ENCODE measurements at regions not wholly inside any gene's neighbourhood (a gene's known extent, or its start where the extent isn't known, plus 50 kb on each side); places are given as distances from the start of the nearest gene placed in this dataset.

DNA sequence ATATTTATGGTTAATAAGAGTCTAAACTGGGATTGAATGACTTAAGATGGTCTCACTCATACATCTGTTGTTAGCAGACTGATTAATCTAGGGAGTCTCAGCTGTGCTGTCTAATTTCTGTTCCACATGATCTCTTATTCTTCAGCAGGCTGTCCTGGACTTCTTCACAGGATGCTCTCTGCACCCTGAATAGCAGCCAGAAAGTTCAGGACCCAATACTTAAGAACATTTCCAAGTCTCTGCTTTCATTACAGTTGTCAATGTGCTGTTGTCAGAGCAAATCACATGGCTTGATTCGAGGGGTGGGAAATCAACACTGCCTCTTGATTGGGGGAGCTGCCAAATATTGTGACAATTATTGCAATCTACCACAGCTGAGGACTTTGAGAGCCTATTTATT is 627.1 kb upstream of the SLC8A1 start:
- DNase-seq (ENCODE audit: missing footprints) (no peak), ATAC-seq (no peak)
- intact Hi-C loops (cut with DNase I) = no loop called here

DNA sequence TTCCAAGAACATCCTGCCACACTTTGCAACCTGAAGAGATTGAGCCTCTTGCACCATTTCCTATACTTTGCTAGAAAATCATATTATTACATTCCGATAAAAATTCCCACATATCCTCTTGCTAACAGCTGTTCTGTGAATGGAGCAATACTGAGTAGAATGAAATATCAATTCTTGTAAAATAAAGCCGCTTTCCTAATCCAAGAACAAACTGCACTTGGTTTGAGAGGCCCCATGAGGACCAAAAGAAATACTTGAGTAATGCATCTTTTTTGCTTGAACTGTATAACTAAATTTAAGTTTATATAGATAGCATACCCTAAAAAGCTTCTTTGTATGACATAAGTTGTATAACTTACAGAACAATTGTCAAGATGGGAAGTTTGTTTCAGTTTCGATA is 632.4 kb upstream of the SLC8A1 start:
- ATAC-seq = no peak
- DNase-seq (ENCODE audit: missing footprints) = no peak
- intact Hi-C loops (cut with DNase I) = no loop called here

DNA sequence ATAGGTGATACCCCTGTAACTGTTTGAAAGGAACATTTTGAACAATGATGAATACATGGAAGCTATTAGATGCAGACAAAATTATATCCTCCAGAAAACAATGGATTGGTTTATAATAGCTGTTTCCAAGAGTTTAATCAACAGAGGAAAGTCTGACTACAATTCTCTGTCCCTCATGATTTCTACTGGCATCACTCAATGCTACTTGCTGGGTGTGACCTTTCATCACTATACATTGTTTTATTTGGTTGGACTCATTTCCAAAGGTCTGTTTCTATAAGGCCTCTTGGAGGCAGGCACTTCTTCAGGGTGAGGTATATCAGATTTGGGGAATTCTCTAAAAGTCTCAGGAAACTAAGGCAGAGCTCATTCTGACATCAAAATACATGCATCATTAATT is 636.1 kb upstream of the SLC8A1 start:
- intact Hi-C loops (cut with DNase I) = no loop called here
- DNase-seq (ENCODE audit: missing footprints) = no peak
- no peak for ATAC-seq

DNA sequence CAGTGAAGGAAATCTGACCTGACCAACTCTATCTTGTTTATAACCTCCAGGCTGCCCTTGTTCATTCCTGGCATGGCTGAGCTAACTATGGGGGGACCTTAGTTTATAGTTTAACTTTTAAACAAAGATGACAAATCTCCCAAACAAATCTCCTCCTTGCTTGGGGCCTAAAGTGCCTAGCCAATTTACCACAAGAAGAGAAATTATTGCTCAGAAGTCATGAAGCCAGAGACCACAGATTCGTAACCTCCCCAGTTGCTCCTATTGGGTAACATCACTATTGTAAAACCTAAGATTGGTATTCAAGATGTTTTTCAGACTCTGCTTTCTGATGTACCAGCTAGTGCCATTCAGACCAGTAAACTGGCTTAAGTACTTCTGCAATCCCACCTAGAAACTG is 649.4 kb upstream of the SLC8A1 start:
- ATAC-seq (no peak), DNase-seq (ENCODE audit: missing footprints) (no peak)
- intact Hi-C loops (cut with DNase I) = no loop called here

DNA sequence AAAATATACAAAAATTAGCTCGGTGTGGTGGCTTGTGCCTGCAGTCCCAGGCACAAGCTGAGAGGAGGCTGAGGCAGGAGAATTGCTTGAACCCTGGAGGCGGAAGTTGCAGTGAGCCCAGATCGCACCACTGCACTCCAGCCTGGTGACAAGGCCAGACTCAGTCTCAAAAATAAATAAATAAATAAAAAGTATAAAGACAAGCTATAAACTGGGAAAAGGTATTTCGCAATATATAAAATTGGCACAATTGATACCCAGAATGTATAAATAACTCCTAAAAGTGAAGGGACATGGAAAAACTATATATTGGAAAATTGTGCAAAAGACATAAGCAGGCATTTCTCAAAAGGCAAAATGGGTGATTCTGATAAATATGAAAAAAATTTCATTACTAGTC is 657.9 kb upstream of the SLC8A1 start:
- DNase-seq (ENCODE audit: missing footprints) = no peak
- ATAC-seq = no peak

DNA sequence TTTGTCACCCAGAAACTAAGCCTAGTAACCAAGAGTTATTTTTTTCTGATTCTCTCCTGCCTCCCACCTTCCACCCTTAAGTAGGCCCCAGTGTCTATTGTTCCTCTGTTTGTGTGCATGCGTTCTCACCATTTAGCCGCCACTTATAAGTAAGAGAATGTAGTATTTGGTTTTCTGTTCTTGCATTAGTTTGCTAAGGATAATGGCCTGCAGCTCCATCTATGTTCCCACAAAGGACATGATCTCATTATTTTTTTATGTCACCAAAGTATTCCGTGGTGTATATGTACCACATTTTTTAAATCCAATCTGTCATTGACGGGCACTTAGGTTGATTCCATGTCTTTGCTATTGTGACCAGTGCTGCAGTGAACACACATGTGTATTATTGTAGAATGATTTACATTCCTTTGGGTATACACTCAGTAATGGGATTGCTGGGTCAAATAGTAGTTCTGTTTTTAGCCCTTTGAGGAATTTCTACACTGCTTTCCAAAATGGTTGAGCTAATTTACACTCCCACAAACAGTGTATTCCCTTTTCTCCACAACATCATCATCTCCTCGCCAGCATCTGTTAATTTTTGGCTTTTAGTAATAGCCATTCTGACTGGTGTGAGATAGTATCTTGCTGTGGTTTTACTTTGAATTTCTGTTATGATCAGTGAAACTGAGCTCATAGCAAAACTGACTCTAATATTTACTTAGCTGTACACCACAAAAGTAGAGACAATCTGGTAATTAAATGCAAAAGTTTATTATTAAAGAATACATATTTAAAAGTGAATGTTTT is 660.1 kb upstream of the SLC8A1 start:
- intact Hi-C loops (cut with DNase I) = no loop called here
- ATAC-seq = peak; percentile 56
- DNase-seq (ENCODE audit: missing footprints) = no peak

More for the DNA sequence above, 657.9 kb upstream of the SLC8A1 start:
- intact Hi-C loops (cut with DNase I) = no loop called here

DNA sequence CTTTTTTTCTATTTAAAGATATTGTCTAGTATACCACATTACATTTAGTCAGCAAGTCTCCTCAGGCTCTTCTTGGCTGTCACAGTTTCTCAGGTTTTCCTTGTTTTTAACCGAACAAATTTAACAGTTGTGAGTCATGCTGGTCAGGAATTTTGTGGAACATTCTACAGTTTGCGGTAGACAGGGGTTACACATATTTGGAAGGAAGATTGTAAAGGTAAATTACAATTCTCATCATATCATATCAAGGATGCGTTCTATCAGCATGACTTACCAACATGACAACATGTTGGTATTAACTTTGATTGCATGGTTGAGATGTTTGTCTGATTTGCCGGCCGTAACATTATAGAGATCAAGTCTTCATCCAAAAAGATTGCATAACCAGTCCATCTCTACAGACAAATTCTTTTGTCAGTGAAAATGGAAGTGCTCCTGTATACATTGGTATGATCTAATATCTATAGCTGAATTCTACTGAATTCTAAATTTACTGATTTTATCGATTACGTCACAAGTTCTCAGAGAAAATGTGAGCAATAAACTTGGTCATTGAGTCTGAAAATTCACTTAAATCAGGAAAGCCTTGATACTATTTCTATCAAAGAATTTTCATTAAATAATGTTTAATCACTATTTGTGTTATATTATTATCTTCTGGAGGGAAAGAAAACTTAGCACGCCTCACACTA is 664.4 kb upstream of the SLC8A1 start:
- DNase-seq (ENCODE audit: missing footprints) = no peak
- intact Hi-C loops (cut with DNase I) = no loop called here
- no peak for ATAC-seq

DNA sequence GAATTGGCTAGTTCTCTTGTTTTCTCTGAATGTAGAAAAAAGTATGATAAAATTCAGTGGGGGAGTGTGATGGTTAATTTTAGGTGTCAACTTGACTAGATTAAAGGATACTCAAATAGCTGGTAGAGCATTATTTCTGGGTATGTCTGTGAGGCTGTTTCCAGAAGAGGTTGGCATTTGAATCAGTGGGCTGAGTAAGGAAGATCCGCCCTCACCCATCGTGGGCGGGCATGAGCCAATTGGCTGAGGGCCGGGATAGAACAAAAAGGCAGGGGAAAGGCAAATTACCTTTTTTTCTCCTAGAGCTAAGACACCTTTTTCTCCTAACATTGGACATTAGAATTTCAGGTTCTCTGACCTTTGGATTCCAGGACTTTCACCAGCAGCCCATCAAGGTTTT is 667.6 kb upstream of the SLC8A1 start:
- DNase-seq (ENCODE audit: missing footprints) (no peak), ATAC-seq (no peak)
- intact Hi-C loops (cut with DNase I) = no loop called here

DNA sequence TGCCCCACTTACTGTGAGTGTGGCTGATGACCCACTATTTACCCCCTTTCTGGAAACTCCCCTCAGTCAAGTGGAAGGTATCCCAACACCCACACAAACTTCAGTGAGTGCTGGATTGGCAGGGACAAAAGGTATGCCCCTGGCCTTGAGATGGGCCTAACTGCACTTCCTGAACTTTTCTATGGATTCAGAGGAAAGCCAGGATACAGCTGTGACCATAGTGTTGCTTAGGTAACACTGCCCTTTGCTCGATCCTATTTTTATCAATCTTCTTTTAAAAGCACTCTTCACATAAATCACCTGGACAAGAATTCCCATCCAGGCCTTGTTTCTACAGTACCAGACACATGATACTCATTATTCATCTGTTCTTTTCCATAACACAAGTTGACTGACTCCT is 671.5 kb upstream of the SLC8A1 start:
- ATAC-seq = no peak
- intact Hi-C loops (cut with DNase I) = no loop called here
- DNase-seq (ENCODE audit: missing footprints) = no peak

DNA sequence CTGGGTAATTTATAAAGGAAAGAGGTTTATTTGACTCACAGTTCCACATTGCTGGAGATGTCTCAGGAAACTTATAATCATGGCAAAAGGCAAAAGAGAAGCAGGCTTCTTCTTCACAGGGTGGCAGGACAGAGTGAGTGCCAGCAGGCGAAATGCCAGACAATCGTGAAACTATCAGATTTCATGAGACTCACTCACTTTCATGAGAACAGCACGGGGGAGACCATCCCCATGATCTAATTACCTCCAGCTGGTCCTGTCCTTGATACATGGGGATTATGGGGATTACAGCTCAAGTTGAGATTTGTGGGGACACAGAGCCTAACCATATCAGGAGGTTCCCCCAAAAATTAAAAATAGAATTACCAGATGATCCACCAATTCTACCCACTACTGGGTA is 675.5 kb upstream of the SLC8A1 start:
- intact Hi-C loops (cut with DNase I) = no loop called here
- no peak for DNase-seq (ENCODE audit: missing footprints)
- ATAC-seq = no peak

DNA sequence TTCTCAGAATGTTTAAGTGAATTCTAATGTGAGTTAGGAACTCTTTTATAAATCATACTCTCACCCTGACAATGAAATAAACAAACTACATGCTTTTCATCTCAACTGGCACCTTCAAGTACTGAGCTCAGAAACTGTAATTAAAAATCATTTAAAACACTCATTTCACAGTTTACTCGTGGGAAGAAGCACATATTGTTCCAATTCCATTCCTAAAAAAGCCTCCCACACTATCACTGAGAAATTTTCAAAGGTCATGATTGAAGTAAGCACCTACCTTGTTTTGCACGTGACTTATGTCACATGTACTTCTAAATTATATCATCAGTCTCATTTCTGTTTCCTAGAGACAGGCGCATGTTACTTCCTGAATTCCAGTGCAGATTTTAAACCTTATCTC is 678.1 kb upstream of the SLC8A1 start:
- DNase-seq (ENCODE audit: missing footprints) (no peak), ATAC-seq (no peak)
- intact Hi-C loops (cut with DNase I) = no loop called here

DNA sequence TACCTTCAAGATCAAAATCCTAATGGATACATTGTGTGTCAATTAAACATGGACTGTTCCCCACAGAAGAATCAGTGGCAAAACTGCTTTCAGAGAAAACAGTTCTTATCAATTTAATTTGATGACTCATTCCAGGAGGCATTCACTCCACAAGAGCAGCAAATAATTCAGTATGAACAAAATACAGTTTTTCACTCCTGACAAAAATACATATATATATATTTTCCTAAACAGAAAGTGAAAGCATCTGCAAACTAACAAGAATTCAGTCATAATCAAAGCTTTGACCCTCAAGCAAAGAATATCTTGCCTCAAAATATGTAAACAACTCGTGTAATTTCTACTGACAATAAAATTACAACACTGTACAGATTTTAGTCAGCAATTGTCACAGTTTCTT is 685.1 kb upstream of the SLC8A1 start:
- DNase-seq (ENCODE audit: missing footprints) (no peak), ATAC-seq (no peak)
- intact Hi-C loops (cut with DNase I) = no loop called here

DNA sequence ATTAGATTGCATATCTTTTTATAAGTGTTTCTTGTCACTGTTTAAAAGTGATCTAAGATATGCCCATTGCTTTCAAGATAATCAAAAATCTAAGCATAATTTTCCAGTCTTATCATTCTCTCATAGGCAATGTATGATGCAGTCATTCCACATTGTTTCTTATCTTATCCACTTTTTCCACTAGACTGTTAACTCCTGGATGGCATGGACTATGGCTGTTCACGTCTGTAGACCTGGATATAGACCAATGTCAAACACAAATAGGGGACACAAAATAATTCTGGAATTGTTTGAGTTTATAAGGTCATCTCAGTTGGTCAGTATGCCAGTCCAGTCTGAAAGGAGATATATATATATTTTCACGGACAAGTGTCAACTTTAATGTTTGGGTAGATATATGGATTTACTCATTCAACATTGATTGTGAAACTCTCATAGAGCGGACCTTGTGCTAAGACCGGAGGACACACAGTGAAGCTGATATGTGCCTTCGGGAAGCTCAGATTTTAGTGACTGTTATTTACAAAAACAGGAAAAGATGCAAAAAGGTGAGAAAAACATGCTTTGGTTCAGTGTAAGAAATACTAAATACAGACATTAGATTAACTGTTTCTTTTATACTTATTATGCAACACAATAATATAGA is 689.4 kb upstream of the SLC8A1 start:
- intact Hi-C loops (cut with DNase I) = no loop called here
- ATAC-seq = no peak
- no peak for DNase-seq (ENCODE audit: missing footprints)

DNA sequence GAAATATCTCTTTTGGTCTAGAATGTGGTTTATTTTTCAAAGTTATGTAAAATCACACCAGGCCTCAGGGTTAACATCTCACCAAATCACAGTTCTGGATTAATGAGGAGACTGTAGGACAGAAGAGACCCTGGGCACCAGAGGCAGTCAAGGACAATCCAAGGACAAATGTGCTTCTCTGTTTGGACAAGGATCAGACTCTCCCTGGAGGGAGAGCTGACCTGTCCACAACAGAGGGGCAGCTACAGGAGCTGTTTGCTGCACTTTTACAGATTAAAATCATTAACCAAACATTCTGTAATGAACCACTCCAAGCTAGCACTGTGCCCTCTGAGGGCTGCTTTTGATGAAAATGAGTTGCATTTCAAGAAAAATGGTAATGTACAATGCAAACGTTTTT is 690.6 kb upstream of the SLC8A1 start:
- no peak for DNase-seq (ENCODE audit: missing footprints)
- intact Hi-C loops (cut with DNase I) = no loop called here
- no peak for ATAC-seq

DNA sequence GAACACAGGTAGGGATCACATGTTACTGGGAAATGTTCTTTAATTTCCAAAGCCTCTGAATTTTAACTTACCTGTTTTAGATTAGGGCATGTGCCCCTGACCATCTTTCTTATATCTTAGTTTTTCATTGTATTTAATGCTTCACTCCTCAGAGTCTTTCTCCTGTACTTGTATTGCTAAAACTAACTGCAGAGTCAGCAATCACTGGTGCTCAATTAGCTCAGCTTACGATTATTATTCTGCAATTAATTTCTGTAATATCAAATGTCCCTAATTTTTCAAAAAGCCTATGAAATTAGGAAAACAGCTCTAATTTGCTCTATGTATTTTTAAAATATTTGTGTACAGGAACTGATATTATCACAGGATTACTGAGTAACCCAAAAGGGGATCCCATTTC is 693.2 kb upstream of the SLC8A1 start:
- DNase-seq (ENCODE audit: missing footprints) = no peak
- intact Hi-C loops (cut with DNase I) = no loop called here
- no peak for ATAC-seq

DNA sequence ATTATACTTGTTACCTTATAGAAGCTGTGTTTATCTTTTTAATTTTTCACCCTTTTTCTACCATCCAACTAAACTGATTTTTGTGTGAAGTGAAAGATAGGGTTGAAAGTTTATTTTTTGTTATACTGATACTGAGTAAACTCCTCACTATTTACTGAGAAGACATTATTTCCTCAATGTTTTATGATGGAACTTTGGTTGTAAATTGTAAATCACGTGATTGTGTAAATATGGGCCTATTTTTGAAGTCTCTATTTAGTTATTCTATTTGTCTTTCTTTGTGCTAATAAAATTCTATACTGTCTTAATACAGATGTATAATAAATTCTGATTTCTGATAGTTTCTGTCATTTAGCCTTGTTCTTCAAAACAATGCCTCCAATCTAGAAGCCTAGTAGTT is 697.2 kb upstream of the SLC8A1 start:
- DNase-seq (ENCODE audit: missing footprints) (no peak), ATAC-seq (no peak)
- intact Hi-C loops (cut with DNase I) = no loop called here

DNA sequence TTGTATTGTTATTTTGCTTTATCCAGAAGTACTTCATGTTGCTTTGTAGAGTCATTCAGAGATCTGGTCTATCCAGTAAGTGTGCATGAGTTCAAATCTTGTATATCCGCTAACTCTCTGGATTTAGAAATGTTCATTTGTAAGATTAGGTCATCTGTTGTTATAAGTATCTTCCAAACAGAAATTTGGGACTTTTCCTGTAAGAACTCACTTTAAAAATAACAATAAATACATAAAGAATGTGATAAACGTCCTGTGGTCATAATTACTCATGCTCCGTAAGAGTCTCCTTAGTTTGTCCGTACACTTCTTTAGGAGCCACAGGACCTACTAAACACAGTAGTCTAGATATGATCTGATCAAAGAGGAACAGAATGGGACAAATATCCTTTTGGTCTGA is 699.9 kb upstream of the SLC8A1 start:
- no peak for ATAC-seq
- no peak for DNase-seq (ENCODE audit: missing footprints)
- intact Hi-C loops (cut with DNase I) = no loop called here

DNA sequence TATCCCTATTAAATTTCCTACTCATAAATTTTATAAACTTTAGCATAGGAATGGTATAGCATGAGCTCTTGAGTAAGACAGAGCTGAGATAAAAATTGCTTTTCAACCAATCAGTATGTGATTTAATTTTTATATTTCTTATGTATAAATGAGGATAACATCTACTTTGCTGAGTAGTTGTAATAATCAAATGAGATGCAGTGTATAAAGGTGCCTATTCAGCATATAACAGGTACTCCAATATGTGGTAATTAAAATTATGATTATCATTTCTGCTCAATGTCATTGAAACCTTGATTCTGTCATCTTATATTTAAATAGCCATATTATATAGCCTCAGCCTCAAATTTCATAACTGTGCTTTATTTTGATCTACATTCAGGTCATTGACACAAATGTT is 700.4 kb upstream of the SLC8A1 start:
- no peak for DNase-seq (ENCODE audit: missing footprints)
- intact Hi-C loops (cut with DNase I) = no loop called here
- ATAC-seq = no peak

DNA sequence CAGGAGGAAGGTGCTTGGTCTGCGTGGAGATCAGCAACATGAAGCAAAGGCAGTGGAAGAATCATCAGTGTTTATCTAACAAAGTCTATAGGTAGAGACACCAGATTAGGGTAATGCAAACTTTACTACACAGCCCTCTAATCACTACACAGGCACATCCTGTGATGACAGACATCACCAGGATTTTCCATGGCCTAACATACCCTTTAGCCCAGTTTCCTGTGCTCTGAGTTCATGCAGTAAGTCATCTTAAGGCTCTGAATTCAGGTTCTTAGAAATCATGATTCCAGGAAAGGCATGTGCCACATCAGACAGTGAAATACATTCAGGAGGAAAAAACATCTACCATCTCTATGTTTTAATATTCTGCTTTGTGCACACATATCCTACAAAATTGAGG is 708.5 kb upstream of the SLC8A1 start:
- DNase-seq (ENCODE audit: missing footprints) (no peak), ATAC-seq (no peak)
- intact Hi-C loops (cut with DNase I) = no loop called here

DNA sequence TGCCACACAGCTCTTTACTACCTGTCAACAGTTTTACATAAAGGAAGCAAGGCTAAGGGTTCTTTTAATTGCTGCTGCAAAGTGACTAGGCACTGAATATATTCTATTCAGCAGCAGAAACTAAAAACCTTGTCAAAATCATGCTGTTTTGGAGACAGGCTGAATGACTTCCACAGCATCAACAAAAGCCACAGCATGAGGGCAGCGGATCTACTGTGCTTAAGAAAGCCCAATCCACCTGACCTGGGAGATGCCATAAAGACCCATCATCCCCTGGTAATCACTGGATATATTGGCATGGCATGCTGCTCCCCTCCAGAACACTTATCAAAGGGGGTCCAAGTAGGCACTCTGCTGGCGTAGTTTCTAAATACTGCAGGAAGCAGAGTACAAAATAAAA is 715.1 kb upstream of the SLC8A1 start:
- intact Hi-C loops (cut with DNase I) = no loop called here
- DNase-seq (ENCODE audit: missing footprints) (no peak), ATAC-seq (no peak)

Measured in Right ventricle myocardium inferior (tissue), 1 donor.